ENCODE measurements at regions not wholly inside any gene's neighbourhood (a gene's known extent, or its start where the extent isn't known, plus 50 kb on each side); places are given as distances from the start of the nearest gene placed in this dataset.

GRCh38 chr11:101723371-101723770, 139.6 kb upstream of the TRPC6 start:
- no peak for TF ChIP-seq CBX3 (IDR thresholded peaks at IDR 0.05; ENCODE audit: low read depth)
- no peak for TF ChIP-seq CTCF (IDR thresholded peaks at IDR 0.05 in 2 of 3, conservative IDR thresholded peaks at IDR 0.05 in 1 of 3; ENCODE audit: borderline replicate concordance in 1 of 3, insufficient read depth in 1 of 3, low read depth in 2 of 3, low read length in 2 of 3)
- TF ChIP-seq EZH2 (IDR thresholded peaks at IDR 0.05), result no peak
- no peak for TF ChIP-seq POLR2A (IDR thresholded peaks at IDR 0.05; ENCODE audit: borderline replicate concordance, extremely low read depth, insufficient read depth, insufficient read length)
- TF ChIP-seq POLR2AphosphoS5 (IDR thresholded peaks at IDR 0.05; ENCODE audit: low read depth, low read length), result no peak
- no peak for TF ChIP-seq SRF (IDR thresholded peaks at IDR 0.05; ENCODE audit: low read depth)
- TF ChIP-seq FOSL1 (IDR thresholded peaks at IDR 0.05; ENCODE audit: low read depth), result no peak
- no peak for TF ChIP-seq REST (IDR thresholded peaks at IDR 0.05; ENCODE audit: low read depth)
- TF ChIP-seq MAX (IDR thresholded peaks at IDR 0.05), result no peak
- no peak for TF ChIP-seq ZBTB33 (IDR thresholded peaks at IDR 0.05; ENCODE audit: extremely low read depth, insufficient replicate concordance, low read length)
- no peak for TF ChIP-seq TCF7L2 (IDR thresholded peaks at IDR 0.05; ENCODE audit: borderline replicate concordance, extremely low read depth, insufficient read depth, insufficient read length)
- no peak for TF ChIP-seq EGR1 (IDR thresholded peaks at IDR 0.05; ENCODE audit: low read depth)
